ENCODE measurements at regions not wholly inside any gene's neighbourhood (a gene's known extent, or its start where the extent isn't known, plus 50 kb on each side); places are given as distances from the start of the nearest gene placed in this dataset.
A peak's percentile ranks its signal among the peaks of the same experiment; 100 is the strongest.

GRCh38 chr3:176873261-176873660 lies 324.0 kb downstream of the TBL1XR1 start:
- CTCF ChIA-PET: interaction anchor here (1.0 to 1.7 kb wide), 3 partner anchors 11 to 66 kb away, joined by 4 to 5 read pairs (median 4); no protein-coding TSS in a partner anchor
- no peak overlapping the region for H3K4me3 ChIP-seq (ENCODE audit: low read depth, low read length, poor library complexity, severe bottlenecking)
- BruUV-seq (replicated peaks): no TSS peak
- no peak overlapping the region for H3K27ac ChIP-seq (ENCODE audit: low read depth, low read length, poor library complexity, severe bottlenecking)
- no peaks in the 10 kb centered on the region for H3K36me3 ChIP-seq (ENCODE audit: insufficient read depth, low read length, poor library complexity, severe bottlenecking)
- intact Hi-C loops (cut with micrococcal nuclease; ENCODE audit: unreplicated experiment): no loop called here
- no peaks in the 10 kb centered on the region for H3K4me1 ChIP-seq (ENCODE audit: insufficient read depth, low read length, poor library complexity, severe bottlenecking)
- DNase-seq (ENCODE audit: low spot score): no peak
- no peaks in the 10 kb centered on the region for H3K27me3 ChIP-seq (replicated peaks; ENCODE audit: insufficient read depth, low read depth, low read length, poor library complexity)
- no peaks in the 10 kb centered on the region for H3K9me3 ChIP-seq (ENCODE audit: low read depth, low read length, poor library complexity, severe bottlenecking)
- POLR2A ChIA-PET (ENCODE audit: low non-redundant PET): no interaction called here
- TF ChIP-seq CTCF (conservative IDR thresholded peaks at IDR 0.05; ENCODE audit: low read depth, low read length) (no peak), EZH2 (IDR thresholded peaks at IDR 0.05; ENCODE audit: borderline replicate concordance, low read depth, low read length, poor library complexity, severe bottlenecking) (no peak)

GRCh38 chr3:176872771-176873209 lies 324.5 kb downstream of the TBL1XR1 start:
- TF ChIP-seq CTCF (conservative IDR thresholded peaks at IDR 0.05; ENCODE audit: low read depth, low read length): peak; percentile 93
- no peak for TF ChIP-seq EZH2 (IDR thresholded peaks at IDR 0.05; ENCODE audit: borderline replicate concordance, low read depth, low read length, poor library complexity, severe bottlenecking)
- no TSS peak for BruUV-seq (replicated peaks)
- no peaks in the 10 kb centered on the region for H3K4me1 ChIP-seq (ENCODE audit: insufficient read depth, low read length, poor library complexity, severe bottlenecking)
- peak; percentile 77 for DNase-seq (ENCODE audit: low spot score)
- no peaks in the 10 kb centered on the region for H3K9me3 ChIP-seq (ENCODE audit: low read depth, low read length, poor library complexity, severe bottlenecking)
- no peaks in the 10 kb centered on the region for H3K36me3 ChIP-seq (ENCODE audit: insufficient read depth, low read length, poor library complexity, severe bottlenecking)
- H3K27ac ChIP-seq (ENCODE audit: low read depth, low read length, poor library complexity, severe bottlenecking): no peak overlapping the region
- H3K27me3 ChIP-seq (replicated peaks; ENCODE audit: insufficient read depth, low read depth, low read length, poor library complexity): no peaks in the 10 kb centered on the region
- CTCF ChIA-PET: interaction anchor here (1.0 to 1.7 kb wide), 3 partner anchors 10 to 66 kb away, joined by 4 to 5 read pairs (median 4); no protein-coding TSS in a partner anchor
- POLR2A ChIA-PET (ENCODE audit: low non-redundant PET): interaction anchor here (0.5 kb wide), 1 partner anchor 33 kb away, joined by 3 read pairs; no protein-coding TSS in a partner anchor
- intact Hi-C loops (cut with micrococcal nuclease; ENCODE audit: unreplicated experiment): loop anchor here (1.0 kb wide), 1 partner anchor 67 kb away; no protein-coding TSS in a partner anchor
- H3K4me3 ChIP-seq (ENCODE audit: low read depth, low read length, poor library complexity, severe bottlenecking): no peak overlapping the region

GRCh38 chr3:176870451-176870850 lies 326.8 kb downstream of the TBL1XR1 start:
- BruUV-seq (replicated peaks): no TSS peak
- Histone ChIP-seq H3K4me1 (ENCODE audit: insufficient read depth, low read length, poor library complexity, severe bottlenecking) (no peaks in the 10 kb centered on the region), H3K27me3 (replicated peaks; ENCODE audit: insufficient read depth, low read depth, low read length, poor library complexity) (no peaks in the 10 kb centered on the region), H3K27ac (ENCODE audit: low read depth, low read length, poor library complexity, severe bottlenecking) (no peak overlapping the region), H3K4me3 (ENCODE audit: low read depth, low read length, poor library complexity, severe bottlenecking) (no peak overlapping the region), H3K36me3 (ENCODE audit: insufficient read depth, low read length, poor library complexity, severe bottlenecking) (no peaks in the 10 kb centered on the region), H3K9me3 (ENCODE audit: low read depth, low read length, poor library complexity, severe bottlenecking) (no peaks in the 10 kb centered on the region)
- DNase-seq (ENCODE audit: low spot score): no peak
- no peak for TF ChIP-seq CTCF (conservative IDR thresholded peaks at IDR 0.05; ENCODE audit: low read depth, low read length)
- POLR2A ChIA-PET (ENCODE audit: low non-redundant PET): no interaction called here
- CTCF ChIA-PET: no interaction called here
- intact Hi-C loops (cut with micrococcal nuclease; ENCODE audit: unreplicated experiment): no loop called here
